Transverse colon (tissue), 4 donors: ENCODE measurements at regions not wholly inside any gene's neighbourhood (a gene's known extent, or its start where the extent isn't known, plus 50 kb on each side); places are given as distances from the start of the nearest gene placed in this dataset.

Experiments used
- DNase-seq: peaks from one replicate; pipeline ENCODE4 v3.0.0-alpha.2; 2019
- H3K27ac ChIP-seq, 4 donors: fragments of 200-600 bp; sonication (generic); 2 replicates each; pipeline ENCODE4 v1.5.1; 2016 to 2018; ENCODE audit warnings: inconsistent platforms in 4 of 4
- H3K27me3 ChIP-seq: fragments of 200-600 bp; sonication (generic); 2 replicates; pipeline ENCODE4 v1.5.1; 2017; ENCODE audit warnings: inconsistent platforms
- H3K36me3 ChIP-seq, 4 donors: fragments of 200-600 bp; sonication (generic); 2 replicates each; pipeline ENCODE4 v1.5.1; 2017 to 2019; ENCODE audit warnings: inconsistent platforms in 4 of 4
- H3K4me1 ChIP-seq, 4 donors: fragments of 200-600 bp; sonication (generic); 2 replicates each; pipeline ENCODE4 v1.5.1; 2017 to 2020; ENCODE audit warnings: inconsistent platforms in 4 of 4
- H3K4me3 ChIP-seq, 4 donors: fragments of 200-600 bp; sonication (generic); 1 replicate in 1 of 4; 2 replicates in 3 of 4; pipeline versions ENCODE4 v1.5.1 to v1.6.1; 2017 to 2019; ENCODE audit warnings: inconsistent platforms in 4 of 4
- H3K9me3 ChIP-seq, 2 donors: fragments of 200-600 bp; sonication (generic); 2 replicates each; pipeline ENCODE4 v1.5.1; 2017 to 2019; ENCODE audit warnings: inconsistent platforms in 2 of 2
- EP300 ChIP-seq: sonication (generic); formaldehyde crosslinking; IDR thresholded peaks from one replicate; pipeline ENCODE4 v1.6.1; 2017; ENCODE audit warnings: antibody characterized with exemption, low read depth
- POLR2A ChIP-seq: fragments of 450-650 bp; IDR thresholded peaks from one replicate; pipeline ENCODE4 v1.6.1; 2016; ENCODE audit warnings: antibody characterized with exemption, mild to moderate bottlenecking, moderate library complexity
- POLR2AphosphoS5 ChIP-seq, 3 donors: sonication (generic); formaldehyde crosslinking; IDR thresholded peaks; one replicate each; pipeline ENCODE4 v1.6.1; 2016; ENCODE audit warnings: antibody characterized with exemption in 3 of 3
- WGBS, 2 donors: methylation state at CpG; one replicate each; pipeline ENCODE4 v1.1.5; 2018; ENCODE audit warnings: low coverage in 1 of 2; 5-methylcytosine and 5-hydroxymethylcytosine counted together
- in situ Hi-C, 4 donors: fragments of 200-750 bp; cut with MboI; loops; one replicate each; pipeline versions ENCODE4 v1.15.0 to v1.15.1; 2017; ENCODE audit warnings: low sequenced_read_pairs in 3 of 4, low pct_ligation_motif_present in 1 of 4, low pct_unique_long_range_greater_than_20kb in 1 of 4
- intact Hi-C: fragments of 100-400 bp; cut with DNase I; formaldehyde crosslinking; loops from one replicate; pipeline ENCODE4 v1.15.1; 2023; ENCODE audit warnings: low total_unique reads
- TF ChIP-seq, protein P1 (sequence below), 5 experiments: fragments of 200-600 bp in 3 of 5; fragments of 450-650 bp in 2 of 5; sonication (generic) in 3 of 5; IDR thresholded peaks; 1 replicate in 2 of 5; 2 replicates in 3 of 5; pipeline ENCODE4 v1.5.1; 2016 to 2017; ENCODE audit warnings: antibody characterized with exemption in 5 of 5, inconsistent platforms in 3 of 5, mild to moderate bottlenecking in 2 of 5, moderate library complexity in 1 of 5

DNA sequence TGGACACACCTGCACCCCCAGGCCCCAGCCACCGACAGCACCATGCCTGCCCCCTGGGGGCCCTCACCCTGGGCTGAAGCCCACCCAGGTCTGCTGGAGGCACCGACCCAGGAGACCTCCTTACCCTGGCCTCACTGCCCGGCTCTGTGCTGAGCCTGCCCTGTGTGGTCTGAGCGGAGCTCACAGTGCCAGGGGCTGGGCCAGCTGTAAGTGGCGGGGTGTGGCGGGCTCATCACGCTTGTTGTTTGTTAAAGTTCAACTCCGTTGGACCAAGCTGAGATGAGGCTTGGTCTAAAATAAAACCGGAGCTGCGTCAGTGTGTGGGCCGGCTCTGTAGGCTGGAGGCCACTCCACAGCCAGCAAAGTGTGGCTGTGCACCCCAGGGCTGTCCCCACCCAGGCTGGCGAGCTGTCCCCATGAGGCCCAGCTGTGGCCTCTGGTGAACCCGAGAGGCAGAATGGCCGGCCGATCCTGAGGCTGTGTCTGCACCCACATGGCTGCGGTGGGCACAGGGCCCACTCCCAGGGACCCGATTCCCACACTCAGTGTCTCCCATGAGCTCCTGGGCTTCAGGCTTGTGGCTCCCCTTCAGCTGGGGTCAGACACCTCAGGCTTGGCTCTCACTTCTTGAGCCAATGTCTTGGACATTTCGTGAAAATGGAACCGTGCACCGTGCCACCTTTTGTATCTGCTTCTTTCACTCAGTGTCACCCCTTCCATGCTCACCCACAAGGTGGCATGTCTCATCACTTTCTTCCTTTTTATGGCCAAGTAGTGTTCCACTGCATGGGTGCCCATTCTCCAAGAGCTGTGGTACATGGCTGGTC is 137.9 kb downstream of the CTTN start:
- WGBS, 2 donors = 54% methylated on average over 18 of the region's 20 CpGs; no CpG with 5 or more reads in 1 of the 2 donors
- Histone ChIP-seq H3K4me3 (no peak overlapping the region), H3K27me3 (no peaks in the 10 kb centered on the region), H3K27ac (peak overlapping the region in 1 of 4 donors; percentile 9), H3K36me3 (no peaks in the 10 kb centered on the region), H3K4me1 (peaks cover 0 to 10% (median 4%) of the 10 kb centered on the region in 4 donors), H3K9me3 (no peaks in the 10 kb centered on the region)
- in situ Hi-C loops = no loop called here
- TF ChIP-seq EP300 (no peak), POLR2A (no peak), POLR2AphosphoS5 (IDR thresholded peaks at IDR 0.05) (no peak)
- TF ChIP-seq, protein P1, sequence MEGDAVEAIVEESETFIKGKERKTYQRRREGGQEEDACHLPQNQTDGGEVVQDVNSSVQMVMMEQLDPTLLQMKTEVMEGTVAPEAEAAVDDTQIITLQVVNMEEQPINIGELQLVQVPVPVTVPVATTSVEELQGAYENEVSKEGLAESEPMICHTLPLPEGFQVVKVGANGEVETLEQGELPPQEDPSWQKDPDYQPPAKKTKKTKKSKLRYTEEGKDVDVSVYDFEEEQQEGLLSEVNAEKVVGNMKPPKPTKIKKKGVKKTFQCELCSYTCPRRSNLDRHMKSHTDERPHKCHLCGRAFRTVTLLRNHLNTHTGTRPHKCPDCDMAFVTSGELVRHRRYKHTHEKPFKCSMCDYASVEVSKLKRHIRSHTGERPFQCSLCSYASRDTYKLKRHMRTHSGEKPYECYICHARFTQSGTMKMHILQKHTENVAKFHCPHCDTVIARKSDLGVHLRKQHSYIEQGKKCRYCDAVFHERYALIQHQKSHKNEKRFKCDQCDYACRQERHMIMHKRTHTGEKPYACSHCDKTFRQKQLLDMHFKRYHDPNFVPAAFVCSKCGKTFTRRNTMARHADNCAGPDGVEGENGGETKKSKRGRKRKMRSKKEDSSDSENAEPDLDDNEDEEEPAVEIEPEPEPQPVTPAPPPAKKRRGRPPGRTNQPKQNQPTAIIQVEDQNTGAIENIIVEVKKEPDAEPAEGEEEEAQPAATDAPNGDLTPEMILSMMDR (IDR thresholded peaks at IDR 0.05) = no peak
- intact Hi-C loops = loop anchor here (5.0 kb wide), 1 partner anchor 939 kb away; no protein-coding TSS in a partner anchor
- peak; percentile 73 for DNase-seq

DNA sequence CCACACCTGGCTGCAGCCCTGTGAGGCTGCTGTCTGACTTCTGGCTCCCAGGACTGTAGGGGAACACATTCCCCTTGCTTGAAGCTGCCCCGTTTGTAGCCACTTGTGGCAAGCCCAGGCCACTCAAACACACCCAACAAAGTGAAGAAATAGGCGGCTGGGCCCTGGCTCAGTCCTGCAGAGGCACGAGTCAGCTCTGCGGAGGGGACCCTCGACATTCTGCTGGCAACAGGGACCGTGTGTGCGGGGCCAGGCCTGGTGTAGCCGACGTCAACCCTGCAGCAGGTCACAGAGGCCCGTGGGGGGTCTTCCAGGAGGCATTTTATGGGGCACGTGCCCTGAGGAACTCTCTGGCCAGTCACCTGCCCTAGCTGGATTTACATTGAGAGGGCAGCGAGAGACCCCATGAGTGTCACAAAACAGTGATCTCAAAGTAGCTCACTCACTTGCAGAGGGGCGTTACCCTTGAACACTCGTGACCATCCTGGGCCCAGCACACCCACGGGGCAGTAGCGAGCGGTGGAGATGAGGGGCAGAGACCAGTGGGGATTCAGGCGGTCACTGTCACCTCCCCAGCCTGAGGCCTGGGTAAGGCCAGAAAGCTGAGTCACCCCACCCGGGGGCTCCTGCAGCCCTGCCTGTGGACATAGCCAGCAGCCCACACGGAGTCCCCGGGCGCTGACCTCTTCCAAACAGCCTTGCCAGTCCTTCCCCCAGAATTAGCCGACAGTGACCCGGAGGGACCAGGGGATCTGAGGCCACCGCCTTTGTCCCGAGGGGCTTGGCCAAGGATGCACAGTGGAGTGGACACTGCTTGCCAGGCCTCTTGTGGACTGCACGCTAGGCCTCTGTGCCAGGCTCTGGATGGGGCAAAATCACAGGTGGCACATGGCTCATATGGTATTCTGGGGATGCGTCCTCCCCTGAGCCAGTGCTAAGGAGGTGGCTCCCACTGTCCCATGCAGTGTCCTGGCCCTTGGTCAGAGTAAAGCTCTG is 139.5 kb downstream of the CTTN start:
- H3K4me1 ChIP-seq = peaks cover 0 to 10% (median 4%) of the 10 kb centered on the region in 4 donors
- H3K27ac ChIP-seq = no peak overlapping the region
- no peaks in the 10 kb centered on the region for H3K36me3 ChIP-seq
- DNase-seq = no peak
- in situ Hi-C loops = no loop called here
- intact Hi-C loops = loop anchor here (5.0 kb wide), 1 partner anchor 941 kb away; no protein-coding TSS in a partner anchor
- 94% methylated on average over 23 of the region's 28 CpGs; no CpG with 5 or more reads in 1 of the 2 donors for WGBS, 2 donors
- TF ChIP-seq, protein P1 (IDR thresholded peaks at IDR 0.05) = no peak
- TF ChIP-seq POLR2A = no peak
- no peak for TF ChIP-seq POLR2AphosphoS5 (IDR thresholded peaks at IDR 0.05)
- TF ChIP-seq EP300 = no peak
- no peaks in the 10 kb centered on the region for H3K9me3 ChIP-seq
- no peak overlapping the region for H3K4me3 ChIP-seq
- H3K27me3 ChIP-seq = no peaks in the 10 kb centered on the region

DNA sequence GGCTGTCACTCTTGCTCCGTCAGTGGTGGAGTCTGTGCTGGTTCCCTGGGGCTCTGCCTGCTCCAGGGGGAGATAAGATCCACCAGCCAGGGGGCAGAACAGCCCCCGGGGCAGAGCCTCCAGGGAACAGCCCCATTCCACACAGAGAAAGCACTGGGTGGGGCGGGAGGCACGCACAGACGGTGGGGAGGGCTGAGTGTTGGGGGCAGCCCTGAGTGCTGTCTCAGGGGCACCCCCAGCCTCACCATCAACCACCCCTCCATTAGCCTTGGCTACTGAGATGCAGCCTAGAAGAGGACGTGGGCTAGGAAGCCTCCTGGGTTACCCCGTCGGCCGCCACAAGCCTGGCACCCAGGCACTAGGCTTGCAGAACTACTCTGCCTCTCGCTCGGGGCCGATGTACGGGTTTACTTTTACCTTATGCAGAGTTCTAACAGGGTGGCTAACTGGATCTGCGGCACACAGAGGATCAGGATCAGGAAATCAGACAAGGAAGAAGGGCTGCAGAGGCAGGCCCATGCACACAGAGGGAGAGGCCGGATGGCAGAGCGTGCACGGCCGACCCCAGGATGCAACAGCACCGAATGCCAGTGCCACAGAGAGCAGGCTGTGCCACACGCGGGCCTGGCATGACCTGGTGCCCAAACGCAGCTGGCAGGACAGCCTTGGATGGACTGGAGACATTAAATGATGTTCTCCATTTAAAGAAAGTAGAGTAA is 140.5 kb downstream of the CTTN start:
- H3K4me1 ChIP-seq = peaks cover 0 to 10% (median 4%) of the 10 kb centered on the region in 4 donors

More for the DNA sequence above, 140.5 kb downstream of the CTTN start:
- Histone ChIP-seq H3K36me3 (no peaks in the 10 kb centered on the region), H3K4me3 (no peak overlapping the region), H3K27me3 (no peaks in the 10 kb centered on the region), H3K27ac (no peak overlapping the region), H3K9me3 (no peaks in the 10 kb centered on the region)
- TF ChIP-seq, protein P1 (IDR thresholded peaks at IDR 0.05) = no peak
- TF ChIP-seq POLR2A (no peak), EP300 (no peak), POLR2AphosphoS5 (IDR thresholded peaks at IDR 0.05) (no peak)
- no peak for DNase-seq
- 80 to 87% methylated on average over 2 to 22 of the region's 22 CpGs for WGBS, 2 donors
- intact Hi-C loops = loop anchor here (5.0 kb wide), 1 partner anchor 941 kb away; no protein-coding TSS in a partner anchor
- in situ Hi-C loops = no loop called here
